ENCODE measurements at regions not wholly inside any gene's neighbourhood (a gene's known extent, or its start where the extent isn't known, plus 50 kb on each side); places are given as distances from the start of the nearest gene placed in this dataset.

DNA sequence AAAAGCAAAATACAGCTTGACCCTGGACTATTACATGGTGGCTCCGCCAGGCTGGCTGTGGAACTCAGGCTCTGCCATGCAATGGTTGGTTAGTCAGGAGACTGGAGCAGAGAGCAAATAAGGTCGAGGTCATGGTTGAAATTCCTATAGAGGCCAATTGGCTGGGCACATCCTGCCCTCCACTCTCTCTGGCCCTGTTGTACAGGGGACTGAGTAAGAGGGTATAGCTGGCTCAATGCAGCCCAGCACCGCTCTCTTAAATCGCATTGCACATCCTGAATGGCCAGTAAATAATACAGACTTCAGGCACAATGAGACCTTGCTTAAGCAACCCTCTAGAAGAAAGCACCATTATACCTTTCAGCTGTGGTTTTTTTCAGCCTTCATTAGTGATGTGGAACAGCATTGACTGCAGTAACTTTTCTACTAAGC, 59.3 kb upstream of the PPP2R5A start:
- H3K4me1 ChIP-seq = peaks cover 18 to 38% (median 37%) of the 10 kb centered on the region in 3 donors

DNA sequence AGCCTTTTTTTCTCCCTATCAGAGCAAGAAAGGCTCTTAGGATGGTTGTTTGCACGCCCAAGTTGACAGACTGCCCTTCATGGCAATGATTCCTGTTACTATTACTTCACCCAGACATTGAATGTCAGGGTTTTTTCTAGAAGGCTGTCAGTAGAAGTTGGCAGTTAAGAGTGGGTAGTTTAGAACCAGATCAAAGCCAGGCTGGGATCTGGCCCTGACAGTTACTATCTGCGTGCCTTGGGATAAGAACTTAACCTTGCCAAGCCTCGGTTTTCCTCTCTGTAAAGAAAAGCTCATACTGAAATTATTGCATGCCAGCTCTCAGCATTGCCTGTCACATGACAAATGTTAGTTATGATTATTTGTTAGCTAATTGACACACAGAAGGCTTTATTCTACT, 58.7 kb upstream of the PPP2R5A start:
- Histone ChIP-seq H3K4me1 (peaks cover 23 to 39% (median 37%) of the 10 kb centered on the region in 3 donors), H3K4me3 (no peak overlapping the region), H3K27ac (peak overlapping the region in 3 of 4 donors; percentile 28 to 48 (median 39)), H3K36me3 (no peaks in the 10 kb centered on the region), H3K27me3 (no peaks in the 10 kb centered on the region), H3K9me3 (no peaks in the 10 kb centered on the region)
- FAIRE-seq = no peak
- TF ChIP-seq, protein P1, sequence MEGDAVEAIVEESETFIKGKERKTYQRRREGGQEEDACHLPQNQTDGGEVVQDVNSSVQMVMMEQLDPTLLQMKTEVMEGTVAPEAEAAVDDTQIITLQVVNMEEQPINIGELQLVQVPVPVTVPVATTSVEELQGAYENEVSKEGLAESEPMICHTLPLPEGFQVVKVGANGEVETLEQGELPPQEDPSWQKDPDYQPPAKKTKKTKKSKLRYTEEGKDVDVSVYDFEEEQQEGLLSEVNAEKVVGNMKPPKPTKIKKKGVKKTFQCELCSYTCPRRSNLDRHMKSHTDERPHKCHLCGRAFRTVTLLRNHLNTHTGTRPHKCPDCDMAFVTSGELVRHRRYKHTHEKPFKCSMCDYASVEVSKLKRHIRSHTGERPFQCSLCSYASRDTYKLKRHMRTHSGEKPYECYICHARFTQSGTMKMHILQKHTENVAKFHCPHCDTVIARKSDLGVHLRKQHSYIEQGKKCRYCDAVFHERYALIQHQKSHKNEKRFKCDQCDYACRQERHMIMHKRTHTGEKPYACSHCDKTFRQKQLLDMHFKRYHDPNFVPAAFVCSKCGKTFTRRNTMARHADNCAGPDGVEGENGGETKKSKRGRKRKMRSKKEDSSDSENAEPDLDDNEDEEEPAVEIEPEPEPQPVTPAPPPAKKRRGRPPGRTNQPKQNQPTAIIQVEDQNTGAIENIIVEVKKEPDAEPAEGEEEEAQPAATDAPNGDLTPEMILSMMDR (IDR thresholded peaks at IDR 0.05) = no peak
- ATAC-seq = no peak
- DNase-seq = no peak
- WGBS, 2 donors = 28 to 30% methylated on average over 3 of the region's 3 CpGs
- intact Hi-C loops (cut with DNase I) = no loop called here

More for the DNA sequence above, 59.3 kb upstream of the PPP2R5A start:
- Histone ChIP-seq H3K36me3 (no peaks in the 10 kb centered on the region), H3K4me3 (no peak overlapping the region), H3K9me3 (no peaks in the 10 kb centered on the region), H3K27ac (peak overlapping the region in 3 of 4 donors; percentile 28 to 48 (median 39)), H3K27me3 (no peaks in the 10 kb centered on the region)
- intact Hi-C loops (cut with DNase I) = no loop called here
- FAIRE-seq (no peak), DNase-seq (no peak), ATAC-seq (no peak)
- WGBS, 2 donors = 78 to 79% methylated on average over 4 of the region's 4 CpGs
- TF ChIP-seq, protein P1 (IDR thresholded peaks at IDR 0.05) = no peak

DNA sequence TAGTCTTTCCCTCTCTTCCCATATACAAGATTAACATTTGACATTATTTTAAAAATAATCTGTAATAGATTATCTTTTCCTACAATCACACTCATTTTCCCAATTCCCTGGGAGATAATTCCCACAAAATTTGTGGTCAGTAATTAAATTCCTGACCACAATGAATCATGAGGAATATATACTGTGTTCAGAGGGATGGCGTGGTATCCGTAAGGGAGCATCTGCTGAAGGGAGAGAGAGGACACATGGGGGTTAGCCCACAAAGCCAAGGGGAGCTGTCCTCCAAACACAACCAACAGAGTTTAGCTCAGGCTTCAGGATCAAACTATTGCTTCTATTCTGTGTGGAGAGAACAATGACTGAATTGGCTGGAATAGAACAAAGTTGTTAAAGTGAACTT, 57.1 kb upstream of the PPP2R5A start:
- Histone ChIP-seq H3K27ac (peak overlapping the region; percentile 40 to 88 (median 86)), H3K36me3 (no peaks in the 10 kb centered on the region), H3K4me3 (no peak overlapping the region), H3K4me1 (peaks cover 23 to 41% (median 37%) of the 10 kb centered on the region in 3 donors), H3K9me3 (no peaks in the 10 kb centered on the region), H3K27me3 (no peaks in the 10 kb centered on the region)
- FAIRE-seq = no peak
- TF ChIP-seq, protein P1 (IDR thresholded peaks at IDR 0.05) = no peak
- no peak for DNase-seq
- whole genome bisulfite sequencing, 2 donors = 97% methylated on average over 2 of the region's 2 CpGs
- intact Hi-C loops (cut with DNase I) = no loop called here
- ATAC-seq = peak; percentile 4 to 28 (median 16)

DNA sequence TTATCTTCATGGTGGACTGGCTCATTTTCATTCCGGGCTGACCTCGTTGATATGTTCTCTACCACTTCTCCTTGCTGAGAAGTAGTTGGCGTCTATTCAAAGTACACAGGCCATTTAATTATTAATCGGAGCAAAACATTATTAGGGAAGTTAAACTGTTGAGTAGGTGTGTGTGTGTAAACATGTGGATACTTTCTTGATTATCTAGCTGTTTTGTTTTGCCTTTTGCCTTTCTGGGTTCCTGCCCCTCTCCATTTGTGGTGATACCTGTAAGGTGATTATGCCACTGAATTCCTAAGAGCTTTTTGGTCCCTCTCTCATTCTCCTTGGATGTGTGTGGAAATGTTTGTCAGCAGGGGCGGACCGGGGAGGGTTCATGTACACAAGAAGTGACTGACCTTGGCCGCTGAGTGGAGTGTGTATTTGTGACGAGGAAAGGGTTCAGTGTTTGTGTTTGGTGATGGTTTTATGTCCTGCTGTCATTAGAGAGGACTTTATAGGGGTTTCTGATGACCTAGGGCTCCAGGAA, 56.6 kb upstream of the PPP2R5A start:
- Histone ChIP-seq H3K4me1 (peaks cover 23 to 41% (median 37%) of the 10 kb centered on the region in 3 donors), H3K36me3 (no peaks in the 10 kb centered on the region), H3K4me3 (peak overlapping the region in 2 of 4 donors; percentile 6 to 23), H3K9me3 (no peaks in the 10 kb centered on the region), H3K27ac (peak overlapping the region; percentile 40 to 88 (median 86)), H3K27me3 (no peaks in the 10 kb centered on the region)
- FAIRE-seq (no peak), ATAC-seq (peak; percentile 89 to 93 (median 92)), DNase-seq (peak; percentile 59 to 84 (median 64))
- 14% methylated on average over 8 of the region's 8 CpGs for WGBS, 2 donors
- intact Hi-C loops (cut with DNase I) = no loop called here
- TF ChIP-seq, protein P1 (IDR thresholded peaks at IDR 0.05) = no peak

DNA sequence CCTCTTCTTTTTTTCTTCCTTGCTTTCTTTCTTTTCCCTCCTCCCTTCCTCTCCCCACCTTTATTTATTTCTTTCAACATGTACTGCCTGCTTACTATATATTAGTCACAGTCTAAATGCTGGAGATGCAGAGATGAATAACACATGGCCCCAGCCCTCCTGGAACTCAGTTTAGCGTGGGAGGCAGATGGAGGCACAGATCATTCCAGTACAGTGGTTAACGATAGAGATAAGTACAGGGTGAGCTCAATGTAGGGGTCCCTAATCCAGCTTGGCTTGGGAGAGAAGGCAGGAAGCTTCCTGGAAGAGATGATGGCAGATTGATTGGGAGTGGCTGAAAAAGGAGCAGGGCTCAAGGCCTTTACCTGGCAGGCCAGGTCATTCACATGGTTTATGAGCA, 55.6 kb upstream of the PPP2R5A start:
- H3K27me3 ChIP-seq = no peaks in the 10 kb centered on the region
- no peak for FAIRE-seq
- H3K9me3 ChIP-seq = no peaks in the 10 kb centered on the region
- ATAC-seq = no peak
- 83 to 87% methylated on average over 2 of the region's 2 CpGs for WGBS, 2 donors
- DNase-seq = no peak
- intact Hi-C loops (cut with DNase I) = no loop called here
- H3K4me3 ChIP-seq = no peak overlapping the region
- H3K36me3 ChIP-seq = no peaks in the 10 kb centered on the region
- peak overlapping the region in 3 of 4 donors; percentile 85 to 88 (median 88) for H3K27ac ChIP-seq
- peaks cover 23 to 46% (median 37%) of the 10 kb centered on the region in 3 donors for H3K4me1 ChIP-seq
- TF ChIP-seq, protein P1 (IDR thresholded peaks at IDR 0.05) = no peak
